Activated CD4-positive, alpha-beta memory T cell treated with anti-CD3 and anti-CD28 coated beads for 36 hours (primary cell): ENCODE measurements at regions not wholly inside any gene's neighbourhood (a gene's known extent, or its start where the extent isn't known, plus 50 kb on each side); places are given as distances from the start of the nearest gene placed in this dataset.

Experiments used
- CTCF ChIA-PET: fragments of 350-600 bp; sonication (Branson Sonifier 250); formaldehyde crosslinking; loops from one replicate; lab custom pipeline; 2021; ENCODE audit warnings: antibody characterized with exemption, inconsistent platforms; lab: Charles Lee
- POLR2A ChIA-PET: fragments of 350-600 bp; sonication (Branson Sonifier 250); formaldehyde crosslinking; loops from one replicate; lab custom pipeline; 2021; ENCODE audit warnings: antibody characterized with exemption; lab: Charles Lee
- DNase-seq: peaks from one replicate; pipeline ENCODE4 v3.0.0-alpha.2; 2020
- H3K27ac Mint-ChIP-seq: one replicate; pipeline ENCODE4 v1.8.0; 2021; ENCODE audit warnings: mixed read lengths
- H3K27me3 Mint-ChIP-seq: one replicate; pipeline ENCODE4 v1.8.0; 2021; ENCODE audit warnings: mixed read lengths
- H3K36me3 Mint-ChIP-seq: one replicate; pipeline ENCODE4 v1.8.0; 2021; ENCODE audit warnings: mixed read lengths
- H3K4me1 Mint-ChIP-seq: one replicate; pipeline ENCODE4 v1.8.0; 2021; ENCODE audit warnings: low read depth, mixed read lengths
- H3K4me3 Mint-ChIP-seq: one replicate; pipeline ENCODE4 v1.8.0; 2021; ENCODE audit warnings: mild to moderate bottlenecking, mixed read lengths
- H3K9me3 Mint-ChIP-seq: one replicate; pipeline ENCODE4 v1.8.0; 2021; ENCODE audit warnings: mixed read lengths
- intact Hi-C: fragments of 100-400 bp; cut with micrococcal nuclease; formaldehyde crosslinking; loops from one replicate; pipeline ENCODE4 v1.15.1; 2023

- intact Hi-C loops = no loop called here
- Mint-ChIP-seq H3K9me3 (peaks cover 10% of the 10 kb centered on the region), H3K27me3 (no peaks in the 10 kb centered on the region), H3K4me3 (no peak overlapping the region), H3K27ac (no peak overlapping the region), H3K36me3 (no peaks in the 10 kb centered on the region), H3K4me1 (no peaks in the 10 kb centered on the region)
- POLR2A ChIA-PET = no interaction called here
- CTCF ChIA-PET = no interaction called here
- DNase-seq = no peak
Observed at GRCh38 chr12:17793854-17794253, 296.1 kb downstream of the RERGL start.

GRCh38 chr12:17778242-17778641, 311.8 kb downstream of the RERGL start:
- intact Hi-C loops = loop anchor here (5.0 kb wide), 1 partner anchor 84 kb away; no protein-coding TSS in a partner anchor
- Mint-ChIP-seq H3K4me3 (no peak overlapping the region), H3K4me1 (no peaks in the 10 kb centered on the region), H3K36me3 (peaks cover 2% of the 10 kb centered on the region), H3K27me3 (no peaks in the 10 kb centered on the region), H3K27ac (no peak overlapping the region), H3K9me3 (peaks cover 27% of the 10 kb centered on the region)
- CTCF ChIA-PET = no interaction called here
- no peak for DNase-seq
- POLR2A ChIA-PET = no interaction called here

GRCh38 chr12:17763366-17763765, 326.6 kb downstream of the RERGL start:
- Mint-ChIP-seq H3K27me3 (no peaks in the 10 kb centered on the region), H3K4me1 (no peaks in the 10 kb centered on the region), H3K4me3 (no peak overlapping the region), H3K27ac (no peak overlapping the region), H3K36me3 (no peaks in the 10 kb centered on the region), H3K9me3 (peaks cover 24% of the 10 kb centered on the region)
- ChIA-PET CTCF (no interaction called here), POLR2A (no interaction called here)
- no peak for DNase-seq
- intact Hi-C loops = no loop called here

- intact Hi-C loops = no loop called here
- Mint-ChIP-seq H3K9me3 (peaks cover 37% of the 10 kb centered on the region), H3K4me1 (no peaks in the 10 kb centered on the region), H3K36me3 (no peaks in the 10 kb centered on the region), H3K27ac (no peak overlapping the region), H3K27me3 (no peaks in the 10 kb centered on the region), H3K4me3 (no peak overlapping the region)
- ChIA-PET POLR2A (no interaction called here), CTCF (interaction anchor here (0.6 kb wide), 1 partner anchor 1199 kb away, joined by 3 read pairs; no protein-coding TSS in a partner anchor)
- no peak for DNase-seq
Observed at GRCh38 chr12:17759982-17760381, 330.0 kb downstream of the RERGL start.
